ENCODE measurements at regions not wholly inside any gene's neighbourhood (a gene's known extent, or its start where the extent isn't known, plus 50 kb on each side); places are given as distances from the start of the nearest gene placed in this dataset.

- TF ChIP-seq ZNF274 (IDR thresholded peaks at IDR 0.05; ENCODE audit: low read depth, low read length) (no peak), SUZ12 (IDR thresholded peaks at IDR 0.05; ENCODE audit: extremely low read depth, insufficient read depth, insufficient read length) (no peak), YY1 (IDR thresholded peaks at IDR 0.05; ENCODE audit: insufficient read depth, insufficient read length) (no peak)
These were observed 1373.5 kb downstream of the GRIK2 start for GRCh38 chr6:102766963-102767362.
